ENCODE measurements at regions not wholly inside any gene's neighbourhood (a gene's known extent, or its start where the extent isn't known, plus 50 kb on each side); places are given as distances from the start of the nearest gene placed in this dataset.

DNA sequence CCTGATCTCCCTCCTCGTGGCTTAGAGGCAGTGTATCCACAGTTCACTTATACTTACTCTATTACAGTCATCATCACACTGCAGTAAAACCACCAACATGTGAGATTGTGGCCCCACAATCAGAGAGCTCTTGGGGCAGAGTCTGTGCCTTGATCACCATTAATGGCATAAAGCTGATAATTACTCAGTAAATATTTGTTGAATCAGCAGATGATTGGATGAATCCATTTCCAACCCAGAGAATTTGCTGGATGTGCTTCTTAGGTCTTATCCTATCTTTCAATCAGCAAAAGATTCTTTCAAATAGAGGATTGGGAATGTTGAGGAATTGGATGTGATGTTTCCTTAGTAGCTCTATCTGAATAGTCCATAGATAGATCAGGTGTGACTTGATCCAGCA lies 88.8 kb upstream of the PITX1 start:
- ATAC-seq = no peak
- TF ChIP-seq, protein P1, sequence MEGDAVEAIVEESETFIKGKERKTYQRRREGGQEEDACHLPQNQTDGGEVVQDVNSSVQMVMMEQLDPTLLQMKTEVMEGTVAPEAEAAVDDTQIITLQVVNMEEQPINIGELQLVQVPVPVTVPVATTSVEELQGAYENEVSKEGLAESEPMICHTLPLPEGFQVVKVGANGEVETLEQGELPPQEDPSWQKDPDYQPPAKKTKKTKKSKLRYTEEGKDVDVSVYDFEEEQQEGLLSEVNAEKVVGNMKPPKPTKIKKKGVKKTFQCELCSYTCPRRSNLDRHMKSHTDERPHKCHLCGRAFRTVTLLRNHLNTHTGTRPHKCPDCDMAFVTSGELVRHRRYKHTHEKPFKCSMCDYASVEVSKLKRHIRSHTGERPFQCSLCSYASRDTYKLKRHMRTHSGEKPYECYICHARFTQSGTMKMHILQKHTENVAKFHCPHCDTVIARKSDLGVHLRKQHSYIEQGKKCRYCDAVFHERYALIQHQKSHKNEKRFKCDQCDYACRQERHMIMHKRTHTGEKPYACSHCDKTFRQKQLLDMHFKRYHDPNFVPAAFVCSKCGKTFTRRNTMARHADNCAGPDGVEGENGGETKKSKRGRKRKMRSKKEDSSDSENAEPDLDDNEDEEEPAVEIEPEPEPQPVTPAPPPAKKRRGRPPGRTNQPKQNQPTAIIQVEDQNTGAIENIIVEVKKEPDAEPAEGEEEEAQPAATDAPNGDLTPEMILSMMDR (IDR thresholded peaks at IDR 0.05) = no peak
- no peak for TF ChIP-seq POLR2A (IDR thresholded peaks at IDR 0.05)
- no peaks in the 10 kb centered on the region for H3K36me3 ChIP-seq
- H3K27me3 ChIP-seq = no peaks in the 10 kb centered on the region
- intact Hi-C loops (cut with DNase I) = no loop called here
- no peaks in the 10 kb centered on the region for H3K4me1 ChIP-seq
- no peak for DNase-seq
- no peaks in the 10 kb centered on the region for H3K9me3 ChIP-seq
- H3K4me3 ChIP-seq = no peak overlapping the region
- H3K27ac ChIP-seq = no peak overlapping the region
- WGBS (ENCODE audit: insufficient coverage, low coverage, low lambda C conversion rate, missing lambda C conversion rate) = no CpG with 5 or more reads among the region's 1 CpG

DNA sequence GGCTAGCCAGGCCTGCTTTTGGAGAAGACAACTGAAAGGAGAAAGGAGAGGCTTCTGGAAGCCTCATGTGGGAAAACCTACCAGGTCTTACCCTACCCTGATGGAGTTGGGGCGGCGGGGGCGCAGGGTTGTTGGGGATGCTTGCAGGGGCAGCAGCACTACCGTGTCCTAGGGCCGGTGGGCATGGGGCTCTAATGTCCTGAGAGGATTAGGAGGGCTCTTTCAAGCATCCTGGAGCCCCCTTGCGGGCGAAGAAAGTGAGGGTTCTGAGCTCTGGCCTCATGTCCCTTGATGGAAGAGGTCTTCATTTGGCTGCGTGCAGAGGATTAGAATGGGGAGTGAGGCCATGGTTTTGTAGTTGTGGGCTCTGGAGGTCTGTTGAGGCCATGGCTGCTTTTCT lies 86.9 kb upstream of the PITX1 start:
- H3K4me3 ChIP-seq = no peak overlapping the region
- intact Hi-C loops (cut with DNase I) = no loop called here
- TF ChIP-seq POLR2A (IDR thresholded peaks at IDR 0.05) = no peak
- TF ChIP-seq, protein P1 (IDR thresholded peaks at IDR 0.05) = no peak
- H3K36me3 ChIP-seq = no peaks in the 10 kb centered on the region
- no peaks in the 10 kb centered on the region for H3K9me3 ChIP-seq
- H3K4me1 ChIP-seq = no peaks in the 10 kb centered on the region
- 82% methylated on average over 2 of the region's 8 CpGs for WGBS (ENCODE audit: insufficient coverage, low coverage, low lambda C conversion rate, missing lambda C conversion rate)
- H3K27me3 ChIP-seq = no peaks in the 10 kb centered on the region
- no peak overlapping the region for H3K27ac ChIP-seq
- no peak for DNase-seq
- ATAC-seq = no peak

DNA sequence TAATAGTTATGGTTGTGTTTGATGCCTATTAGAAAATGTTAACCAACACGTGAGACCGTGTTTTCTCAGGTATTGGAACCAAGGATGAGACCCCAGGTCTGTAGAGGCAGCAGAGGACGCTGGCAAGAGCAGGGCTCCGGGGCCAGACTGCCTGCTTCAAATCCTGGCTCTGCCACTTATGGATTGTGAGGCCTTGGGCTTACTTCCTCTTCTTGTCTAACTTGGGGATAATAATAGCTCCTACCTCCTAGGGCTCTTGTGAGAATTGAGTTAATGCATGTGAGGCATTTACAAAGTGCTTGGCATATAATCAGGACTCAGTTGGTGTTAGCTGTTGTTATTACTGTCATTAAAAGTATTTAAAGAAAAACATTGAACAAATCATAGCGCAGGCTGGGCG lies 85.5 kb upstream of the PITX1 start:
- no peak overlapping the region for H3K27ac ChIP-seq
- no peaks in the 10 kb centered on the region for H3K4me1 ChIP-seq
- no peaks in the 10 kb centered on the region for H3K9me3 ChIP-seq
- 68% methylated on average over 5 of the region's 6 CpGs for WGBS (ENCODE audit: insufficient coverage, low coverage, low lambda C conversion rate, missing lambda C conversion rate)
- TF ChIP-seq, protein P1 (IDR thresholded peaks at IDR 0.05) = no peak
- TF ChIP-seq POLR2A (IDR thresholded peaks at IDR 0.05) = no peak
- H3K36me3 ChIP-seq = no peaks in the 10 kb centered on the region
- no peaks in the 10 kb centered on the region for H3K27me3 ChIP-seq
- no peak for ATAC-seq
- H3K4me3 ChIP-seq = no peak overlapping the region
- DNase-seq = no peak
- intact Hi-C loops (cut with DNase I) = no loop called here

GRCh38 chr5:135117590-135117989 lies 83.6 kb upstream of the PITX1 start:
- Histone ChIP-seq H3K9me3 (no peaks in the 10 kb centered on the region), H3K4me3 (no peak overlapping the region), H3K4me1 (no peaks in the 10 kb centered on the region), H3K36me3 (no peaks in the 10 kb centered on the region), H3K27me3 (no peaks in the 10 kb centered on the region), H3K27ac (no peak overlapping the region)
- intact Hi-C loops (cut with DNase I) = no loop called here
- TF ChIP-seq, protein P1 (IDR thresholded peaks at IDR 0.05) = no peak
- TF ChIP-seq POLR2A (IDR thresholded peaks at IDR 0.05) = no peak
- DNase-seq (no peak), ATAC-seq (no peak)
- WGBS (ENCODE audit: insufficient coverage, low coverage, low lambda C conversion rate, missing lambda C conversion rate) = 40% methylated on average over 1 of the region's 5 CpGs

GRCh38 chr5:135116160-135116561 lies 82.1 kb upstream of the PITX1 start:
- Histone ChIP-seq H3K27ac (no peak overlapping the region), H3K4me1 (no peaks in the 10 kb centered on the region), H3K27me3 (no peaks in the 10 kb centered on the region), H3K4me3 (no peak overlapping the region), H3K9me3 (no peaks in the 10 kb centered on the region), H3K36me3 (no peaks in the 10 kb centered on the region)
- ATAC-seq (peak; percentile 45 to 65 (median 58)), DNase-seq (no peak)
- TF ChIP-seq, protein P1 (IDR thresholded peaks at IDR 0.05) = no peak
- TF ChIP-seq POLR2A (IDR thresholded peaks at IDR 0.05) = no peak
- WGBS (ENCODE audit: insufficient coverage, low coverage, low lambda C conversion rate, missing lambda C conversion rate) = 80% methylated on average over 2 of the region's 6 CpGs
- intact Hi-C loops (cut with DNase I) = no loop called here

Data from right lobe of liver (tissue), 6 donors.